ENCODE measurements at regions not wholly inside any gene's neighbourhood (a gene's known extent, or its start where the extent isn't known, plus 50 kb on each side); places are given as distances from the start of the nearest gene placed in this dataset.

DNA sequence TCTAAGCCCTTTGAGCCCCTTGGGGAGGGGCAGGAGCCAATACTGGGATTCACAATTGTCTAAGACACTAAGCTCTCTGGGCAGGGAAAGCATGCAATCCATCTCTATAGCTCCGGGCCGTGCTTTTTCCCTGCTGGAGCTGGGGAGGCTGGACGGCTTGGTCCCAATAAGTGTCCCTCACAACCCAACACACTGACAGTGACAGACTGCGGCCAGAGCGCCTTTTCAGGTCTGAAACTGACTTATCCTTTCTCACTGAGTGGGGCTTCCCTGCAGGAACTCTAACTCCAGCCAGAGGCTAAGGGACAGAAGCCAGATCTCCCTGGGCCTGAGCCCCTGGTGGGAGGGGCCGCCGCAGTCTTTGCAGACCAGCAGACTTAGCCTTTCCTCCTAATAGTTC is 146.6 kb upstream of the PBDC1 start:
- H3K4me1 ChIP-seq (ENCODE audit: control extremely low read depth in 1 of 4, control insufficient read depth in 4 of 4, insufficient read depth in 4 of 4, low read length in 3 of 4): no peaks in the 10 kb centered on the region
- no peak overlapping the region for H3K27ac ChIP-seq (ENCODE audit: insufficient read depth in 1 of 2, low read depth in 1 of 2, low read length in 2 of 2, poor library complexity in 1 of 2, severe bottlenecking in 2 of 2)
- CTCF ChIA-PET: no interaction called here
- no peaks in the 10 kb centered on the region for H3K36me3 ChIP-seq (ENCODE audit: control insufficient read depth in 4 of 4, insufficient read depth in 4 of 4, low read length in 3 of 4)
- peaks cover 0 to 6% (median 0%) of the 10 kb centered on the region in 5 experiments for H3K9me3 ChIP-seq (ENCODE audit: control extremely low read depth in 1 of 5, control insufficient read depth in 4 of 5, insufficient read depth in 2 of 5, low read depth in 1 of 5, low read length in 4 of 5)
- H3K4me3 ChIP-seq (ENCODE audit: control insufficient read depth in 1 of 7, extremely low read depth in 1 of 7, insufficient read depth in 4 of 7, low read depth in 2 of 7, low read length in 6 of 7): no peak overlapping the region
- POLR2A ChIA-PET: no interaction called here
- WGBS (ENCODE audit: insufficient coverage): 90% methylated on average over 6 of the region's 7 CpGs
- H3K27me3 ChIP-seq (replicated peaks in 2 of 5; ENCODE audit: control insufficient read depth in 4 of 5, insufficient read depth in 5 of 5, low read length in 4 of 5): peaks cover 0 to 2% (median 0%) of the 10 kb centered on the region in 5 experiments
- no peak for DNase-seq

- CTCF ChIA-PET: no interaction called here
- Histone ChIP-seq H3K36me3 (ENCODE audit: control insufficient read depth in 4 of 4, insufficient read depth in 4 of 4, low read length in 3 of 4) (no peaks in the 10 kb centered on the region), H3K9me3 (ENCODE audit: control extremely low read depth in 1 of 5, control insufficient read depth in 4 of 5, insufficient read depth in 2 of 5, low read depth in 1 of 5, low read length in 4 of 5) (peaks cover 0 to 6% (median 0%) of the 10 kb centered on the region in 5 experiments), H3K27ac (ENCODE audit: insufficient read depth in 1 of 2, low read depth in 1 of 2, low read length in 2 of 2, poor library complexity in 1 of 2, severe bottlenecking in 2 of 2) (no peak overlapping the region), H3K27me3 (replicated peaks in 2 of 5; ENCODE audit: control insufficient read depth in 4 of 5, insufficient read depth in 5 of 5, low read length in 4 of 5) (peaks cover 0 to 2% (median 0%) of the 10 kb centered on the region in 5 experiments), H3K4me1 (ENCODE audit: control extremely low read depth in 1 of 4, control insufficient read depth in 4 of 4, insufficient read depth in 4 of 4, low read length in 3 of 4) (no peaks in the 10 kb centered on the region), H3K4me3 (ENCODE audit: control insufficient read depth in 1 of 7, extremely low read depth in 1 of 7, insufficient read depth in 4 of 7, low read depth in 2 of 7, low read length in 6 of 7) (no peak overlapping the region)
- POLR2A ChIA-PET: no interaction called here
- no peak for DNase-seq
- no CpG with 5 or more reads among the region's 3 CpGs for WGBS (ENCODE audit: insufficient coverage)
Observed at GRCh38 chrX:76026751-76027150, 146.1 kb upstream of the PBDC1 start.

- no peaks in the 10 kb centered on the region for H3K36me3 ChIP-seq (ENCODE audit: control insufficient read depth in 4 of 4, insufficient read depth in 4 of 4, low read length in 3 of 4)
- H3K27me3 ChIP-seq (replicated peaks in 2 of 5; ENCODE audit: control insufficient read depth in 4 of 5, insufficient read depth in 5 of 5, low read length in 4 of 5): no peaks in the 10 kb centered on the region
- H3K4me3 ChIP-seq (ENCODE audit: control insufficient read depth in 1 of 7, extremely low read depth in 1 of 7, insufficient read depth in 4 of 7, low read depth in 2 of 7, low read length in 6 of 7): no peak overlapping the region
- CTCF ChIA-PET: no interaction called here
- H3K9me3 ChIP-seq (ENCODE audit: control extremely low read depth in 1 of 5, control insufficient read depth in 4 of 5, insufficient read depth in 2 of 5, low read depth in 1 of 5, low read length in 4 of 5): peaks cover 0 to 6% (median 0%) of the 10 kb centered on the region in 5 experiments
- POLR2A ChIA-PET: no interaction called here
- WGBS (ENCODE audit: insufficient coverage): 80% methylated on average over 22 of the region's 27 CpGs
- no peaks in the 10 kb centered on the region for H3K4me1 ChIP-seq (ENCODE audit: control extremely low read depth in 1 of 4, control insufficient read depth in 4 of 4, insufficient read depth in 4 of 4, low read length in 3 of 4)
- no peak overlapping the region for H3K27ac ChIP-seq (ENCODE audit: insufficient read depth in 1 of 2, low read depth in 1 of 2, low read length in 2 of 2, poor library complexity in 1 of 2, severe bottlenecking in 2 of 2)
- no peak for DNase-seq
Observed at GRCh38 chrX:76029385-76029784, 143.5 kb upstream of the PBDC1 start.

DNA sequence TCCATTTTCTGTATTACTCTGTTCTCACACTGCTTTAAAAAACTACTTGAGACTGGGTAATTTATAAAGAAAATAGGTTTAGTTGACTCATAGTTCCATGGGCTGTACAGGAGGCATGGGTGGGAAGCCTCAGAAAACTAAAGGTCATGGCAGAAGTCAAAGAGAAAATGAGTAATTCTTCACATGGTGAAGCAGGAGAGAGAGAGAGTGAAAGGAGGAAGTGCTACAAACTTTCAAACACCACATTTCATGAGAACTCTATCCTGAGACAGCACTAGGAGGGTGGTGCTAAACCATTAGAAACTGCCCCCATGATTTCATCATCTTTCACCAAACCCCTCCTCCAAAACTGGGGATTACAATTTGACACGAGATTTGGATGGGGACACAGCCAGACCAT is 108.0 kb upstream of the PBDC1 start:
- no CpG with 5 or more reads among the region's 1 CpG for WGBS (ENCODE audit: insufficient coverage)
- Histone ChIP-seq H3K4me1 (ENCODE audit: control extremely low read depth in 1 of 4, control insufficient read depth in 4 of 4, insufficient read depth in 4 of 4, low read length in 3 of 4) (no peaks in the 10 kb centered on the region), H3K36me3 (ENCODE audit: control insufficient read depth in 4 of 4, insufficient read depth in 4 of 4, low read length in 3 of 4) (no peaks in the 10 kb centered on the region), H3K27ac (ENCODE audit: insufficient read depth in 1 of 2, low read depth in 1 of 2, low read length in 2 of 2, poor library complexity in 1 of 2, severe bottlenecking in 2 of 2) (no peak overlapping the region), H3K4me3 (ENCODE audit: control insufficient read depth in 1 of 7, extremely low read depth in 1 of 7, insufficient read depth in 4 of 7, low read depth in 2 of 7, low read length in 6 of 7) (no peak overlapping the region), H3K27me3 (replicated peaks in 2 of 5; ENCODE audit: control insufficient read depth in 4 of 5, insufficient read depth in 5 of 5, low read length in 4 of 5) (no peaks in the 10 kb centered on the region), H3K9me3 (ENCODE audit: control extremely low read depth in 1 of 5, control insufficient read depth in 4 of 5, insufficient read depth in 2 of 5, low read depth in 1 of 5, low read length in 4 of 5) (peaks cover 0 to 15% (median 0%) of the 10 kb centered on the region in 5 experiments)
- no peak for DNase-seq
- ChIA-PET CTCF (no interaction called here), POLR2A (no interaction called here)

DNA sequence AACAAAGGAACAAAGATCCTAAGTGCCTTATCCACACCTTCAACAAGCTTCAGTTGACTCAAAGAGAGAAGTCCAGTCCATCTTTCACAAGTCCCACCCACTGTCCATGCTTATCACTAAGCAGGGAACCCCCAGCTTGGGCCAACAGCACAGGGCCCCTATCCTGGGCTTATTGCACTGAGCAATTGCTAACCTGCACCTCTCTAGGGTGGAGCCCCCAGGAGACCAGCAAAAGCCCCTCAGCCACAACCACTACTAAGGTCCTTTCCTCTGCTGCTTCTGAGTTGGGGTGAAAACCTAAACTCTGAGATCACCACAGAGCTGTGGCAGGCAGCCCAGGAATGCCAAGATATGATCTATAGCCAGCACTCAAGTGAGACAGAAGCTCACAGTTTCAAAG is 96.7 kb upstream of the PBDC1 start:
- Histone ChIP-seq H3K9me3 (ENCODE audit: control extremely low read depth in 1 of 5, control insufficient read depth in 4 of 5, insufficient read depth in 2 of 5, low read depth in 1 of 5, low read length in 4 of 5) (no peaks in the 10 kb centered on the region), H3K36me3 (ENCODE audit: control insufficient read depth in 4 of 4, insufficient read depth in 4 of 4, low read length in 3 of 4) (no peaks in the 10 kb centered on the region), H3K4me3 (ENCODE audit: control insufficient read depth in 1 of 7, extremely low read depth in 1 of 7, insufficient read depth in 4 of 7, low read depth in 2 of 7, low read length in 6 of 7) (no peak overlapping the region), H3K27ac (ENCODE audit: insufficient read depth in 1 of 2, low read depth in 1 of 2, low read length in 2 of 2, poor library complexity in 1 of 2, severe bottlenecking in 2 of 2) (no peak overlapping the region), H3K27me3 (replicated peaks in 2 of 5; ENCODE audit: control insufficient read depth in 4 of 5, insufficient read depth in 5 of 5, low read length in 4 of 5) (no peaks in the 10 kb centered on the region), H3K4me1 (ENCODE audit: control extremely low read depth in 1 of 4, control insufficient read depth in 4 of 4, insufficient read depth in 4 of 4, low read length in 3 of 4) (no peaks in the 10 kb centered on the region)
- POLR2A ChIA-PET: no interaction called here
- CTCF ChIA-PET: no interaction called here
- DNase-seq: no peak

- POLR2A ChIA-PET: no interaction called here
Observed at GRCh38 chrX:76109654-76110053, 63.2 kb upstream of the PBDC1 start.

More at GRCh38 chrX:76109654-76110053, 63.2 kb upstream of the PBDC1 start:
- H3K4me1 ChIP-seq (ENCODE audit: control extremely low read depth in 1 of 4, control insufficient read depth in 4 of 4, insufficient read depth in 4 of 4, low read length in 3 of 4): no peaks in the 10 kb centered on the region
- DNase-seq: no peak
- no peak overlapping the region for H3K4me3 ChIP-seq (ENCODE audit: control insufficient read depth in 1 of 7, extremely low read depth in 1 of 7, insufficient read depth in 4 of 7, low read depth in 2 of 7, low read length in 6 of 7)
- WGBS (ENCODE audit: insufficient coverage): no CpG with 5 or more reads among the region's 4 CpGs
- CTCF ChIA-PET: no interaction called here
- H3K36me3 ChIP-seq (ENCODE audit: control insufficient read depth in 4 of 4, insufficient read depth in 4 of 4, low read length in 3 of 4): no peaks in the 10 kb centered on the region
- peaks cover 0 to 3% (median 0%) of the 10 kb centered on the region in 5 experiments for H3K27me3 ChIP-seq (replicated peaks in 2 of 5; ENCODE audit: control insufficient read depth in 4 of 5, insufficient read depth in 5 of 5, low read length in 4 of 5)
- H3K9me3 ChIP-seq (ENCODE audit: control extremely low read depth in 1 of 5, control insufficient read depth in 4 of 5, insufficient read depth in 2 of 5, low read depth in 1 of 5, low read length in 4 of 5): no peaks in the 10 kb centered on the region
- H3K27ac ChIP-seq (ENCODE audit: insufficient read depth in 1 of 2, low read depth in 1 of 2, low read length in 2 of 2, poor library complexity in 1 of 2, severe bottlenecking in 2 of 2): no peak overlapping the region
